Vagina (tissue), 2 donors: ENCODE measurements at regions not wholly inside any gene's neighbourhood (a gene's known extent, or its start where the extent isn't known, plus 50 kb on each side); places are given as distances from the start of the nearest gene placed in this dataset.
"Not testable (repeated sequence)": the region's sequence is repeated elsewhere in the genome, so short reads cannot be mapped to it uniquely, and the experiment has no call there.

Experiments used
- DNase-seq, 2 donors: peaks; one replicate each; pipeline ENCODE4 v3.0.0-alpha.2; 2017; ENCODE audit errors: extremely low spot score in 2 of 2
- H3K27ac ChIP-seq: fragments of 200-600 bp; sonication (generic); one replicate; pipeline ENCODE4 v1.5.1; 2019
- H3K27me3 ChIP-seq: fragments of 200-600 bp; sonication (generic); one replicate; pipeline ENCODE4 v1.5.1; 2019
- H3K36me3 ChIP-seq, 2 donors: fragments of 200-600 bp; sonication (generic); one replicate each; pipeline ENCODE4 v1.5.1; 2017 to 2019
- H3K4me1 ChIP-seq: fragments of 200-600 bp; sonication (generic); one replicate; pipeline ENCODE4 v1.5.1; 2019
- H3K4me3 ChIP-seq, 2 donors: fragments of 200-600 bp; sonication (generic); 1 replicate in 1 of 2; 2 replicates in 1 of 2; pipeline ENCODE4 v1.5.1; 2016 to 2019
- H3K9me3 ChIP-seq: fragments of 200-600 bp; sonication (generic); one replicate; pipeline ENCODE4 v1.5.1; 2019
- POLR2A ChIP-seq, 2 donors: fragments of 450-650 bp; IDR thresholded peaks; one replicate each; pipeline ENCODE4 v1.6.1; 2017; ENCODE audit warnings: antibody characterized with exemption in 2 of 2, mild to moderate bottlenecking in 2 of 2, moderate library complexity in 2 of 2
- POLR2AphosphoS5 ChIP-seq, 2 donors: sonication (generic); formaldehyde crosslinking; IDR thresholded peaks; one replicate each; pipeline ENCODE4 v1.9.0; 2017; ENCODE audit warnings: antibody characterized with exemption in 2 of 2, mild to moderate bottlenecking in 2 of 2, low read depth in 1 of 2; ENCODE audit not compliant: insufficient read depth in 1 of 2
- intact Hi-C: fragments of 100-400 bp; cut with DNase I; formaldehyde crosslinking; loops from one replicate; pipeline ENCODE4 v1.15.1; 2023
- TF ChIP-seq, protein P1 (sequence below), 3 experiments: fragments of 450-650 bp in 2 of 3; fragments of 200-600 bp in 1 of 3; sonication (generic) in 1 of 3; IDR thresholded peaks; one replicate each; pipeline ENCODE4 v1.5.1; 2017 to 2019; ENCODE audit warnings: antibody characterized with exemption in 3 of 3, mild to moderate bottlenecking in 2 of 3, moderate library complexity in 2 of 3

- no peaks in the 10 kb centered on the region for H3K4me1 ChIP-seq
- no peaks in the 10 kb centered on the region for H3K27me3 ChIP-seq
- intact Hi-C loops: no loop called here
- H3K36me3 ChIP-seq: no peaks in the 10 kb centered on the region
- no peaks in the 10 kb centered on the region for H3K9me3 ChIP-seq
- no peak overlapping the region for H3K4me3 ChIP-seq
- no peak for TF ChIP-seq POLR2A (IDR thresholded peaks at IDR 0.05)
- no peak for TF ChIP-seq POLR2AphosphoS5 (IDR thresholded peaks at IDR 0.05; ENCODE audit: insufficient read depth in 1 of 2, low read depth in 1 of 2)
- TF ChIP-seq, protein P1, sequence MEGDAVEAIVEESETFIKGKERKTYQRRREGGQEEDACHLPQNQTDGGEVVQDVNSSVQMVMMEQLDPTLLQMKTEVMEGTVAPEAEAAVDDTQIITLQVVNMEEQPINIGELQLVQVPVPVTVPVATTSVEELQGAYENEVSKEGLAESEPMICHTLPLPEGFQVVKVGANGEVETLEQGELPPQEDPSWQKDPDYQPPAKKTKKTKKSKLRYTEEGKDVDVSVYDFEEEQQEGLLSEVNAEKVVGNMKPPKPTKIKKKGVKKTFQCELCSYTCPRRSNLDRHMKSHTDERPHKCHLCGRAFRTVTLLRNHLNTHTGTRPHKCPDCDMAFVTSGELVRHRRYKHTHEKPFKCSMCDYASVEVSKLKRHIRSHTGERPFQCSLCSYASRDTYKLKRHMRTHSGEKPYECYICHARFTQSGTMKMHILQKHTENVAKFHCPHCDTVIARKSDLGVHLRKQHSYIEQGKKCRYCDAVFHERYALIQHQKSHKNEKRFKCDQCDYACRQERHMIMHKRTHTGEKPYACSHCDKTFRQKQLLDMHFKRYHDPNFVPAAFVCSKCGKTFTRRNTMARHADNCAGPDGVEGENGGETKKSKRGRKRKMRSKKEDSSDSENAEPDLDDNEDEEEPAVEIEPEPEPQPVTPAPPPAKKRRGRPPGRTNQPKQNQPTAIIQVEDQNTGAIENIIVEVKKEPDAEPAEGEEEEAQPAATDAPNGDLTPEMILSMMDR (IDR thresholded peaks at IDR 0.05): no peak
- no peak for DNase-seq
- H3K27ac ChIP-seq: no peak overlapping the region
Measured at GRCh38 chr2:103401621-103402020, 639.8 kb downstream of the TMEM182 start.

DNA sequence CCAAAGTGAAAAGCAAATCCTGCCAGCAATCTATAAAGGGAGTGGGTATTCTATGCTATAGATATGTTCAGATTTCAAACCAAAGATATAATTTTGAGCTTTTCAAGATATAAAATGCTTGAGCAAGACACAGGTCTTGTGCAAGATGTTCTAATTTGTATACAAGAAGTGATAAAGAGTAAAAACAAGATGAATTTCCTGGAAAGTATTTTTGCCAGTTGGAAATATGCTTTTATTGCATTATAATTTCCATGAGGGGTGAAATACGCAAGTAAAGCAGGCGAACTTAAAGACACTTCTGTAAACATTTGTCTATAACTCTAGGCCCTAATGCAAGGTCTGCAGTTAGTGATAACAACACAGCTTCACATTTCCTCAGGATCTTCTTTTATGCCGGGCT, 640.5 kb downstream of the TMEM182 start:
- intact Hi-C loops: no loop called here
- DNase-seq: no peak
- H3K4me3 ChIP-seq: no peak overlapping the region
- no peaks in the 10 kb centered on the region for H3K36me3 ChIP-seq
- no peaks in the 10 kb centered on the region for H3K9me3 ChIP-seq
- H3K27me3 ChIP-seq: no peaks in the 10 kb centered on the region
- H3K27ac ChIP-seq: no peak overlapping the region
- TF ChIP-seq POLR2AphosphoS5 (IDR thresholded peaks at IDR 0.05; ENCODE audit: insufficient read depth in 1 of 2, low read depth in 1 of 2): no peak
- no peak for TF ChIP-seq POLR2A (IDR thresholded peaks at IDR 0.05)
- TF ChIP-seq, protein P1 (IDR thresholded peaks at IDR 0.05): no peak
- no peaks in the 10 kb centered on the region for H3K4me1 ChIP-seq

DNA sequence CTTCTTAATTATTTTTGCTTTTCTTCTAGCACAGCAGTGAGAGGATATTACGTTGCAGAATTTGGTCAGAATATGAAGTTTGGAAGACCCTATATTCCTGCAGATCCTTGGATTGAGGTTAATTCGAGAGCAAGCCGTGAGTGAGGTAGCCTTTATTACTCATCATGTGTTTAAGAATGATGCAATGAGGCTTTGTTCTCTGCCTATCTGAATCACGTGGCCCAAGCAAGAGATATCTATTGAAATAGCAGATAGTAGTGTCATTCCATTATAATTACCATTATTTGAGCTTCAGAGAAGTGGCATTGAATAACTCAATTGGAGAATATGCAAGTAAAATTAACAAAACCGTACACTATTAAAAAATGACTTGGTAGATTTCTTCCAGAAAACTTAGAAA, 641.1 kb downstream of the TMEM182 start:
- Histone ChIP-seq H3K27me3 (no peaks in the 10 kb centered on the region), H3K36me3 (no peaks in the 10 kb centered on the region), H3K27ac (no peak overlapping the region), H3K4me3 (no peak overlapping the region), H3K4me1 (no peaks in the 10 kb centered on the region), H3K9me3 (no peaks in the 10 kb centered on the region)
- no peak for DNase-seq
- intact Hi-C loops: no loop called here
- TF ChIP-seq, protein P1 (IDR thresholded peaks at IDR 0.05): no peak
- TF ChIP-seq POLR2A (IDR thresholded peaks at IDR 0.05) (no peak), POLR2AphosphoS5 (IDR thresholded peaks at IDR 0.05; ENCODE audit: insufficient read depth in 1 of 2, low read depth in 1 of 2) (no peak)

DNA sequence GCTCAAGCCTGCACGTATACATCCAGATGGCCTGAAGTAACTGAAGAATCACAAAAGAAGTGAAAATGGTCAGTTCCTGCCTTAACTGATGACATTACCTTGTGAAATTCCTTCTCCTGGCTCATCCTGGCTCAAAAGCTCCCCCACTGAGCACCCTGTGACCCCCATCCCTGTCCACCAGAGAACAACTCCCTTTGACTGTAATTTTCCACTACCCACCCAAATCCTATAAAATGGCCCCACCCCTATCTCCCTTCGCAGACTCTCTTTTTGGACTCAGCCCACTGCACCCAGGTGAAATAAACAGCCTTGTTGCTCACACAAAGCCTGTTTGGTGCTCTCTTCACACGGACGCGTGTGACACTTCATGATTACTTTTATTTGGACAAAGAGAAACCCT, 641.6 kb downstream of the TMEM182 start:
- H3K9me3 ChIP-seq, H3K36me3 ChIP-seq, H3K4me3 ChIP-seq, DNase-seq, H3K27ac ChIP-seq, intact Hi-C loops, H3K4me1 ChIP-seq, H3K27me3 ChIP-seq: not testable (repeated sequence)

GRCh38 chr2:103410221-103410620, 648.4 kb downstream of the TMEM182 start:
- no peak overlapping the region for H3K27ac ChIP-seq
- no peaks in the 10 kb centered on the region for H3K9me3 ChIP-seq
- H3K36me3 ChIP-seq: no peaks in the 10 kb centered on the region
- TF ChIP-seq, protein P1 (IDR thresholded peaks at IDR 0.05): no peak
- no peak for TF ChIP-seq POLR2AphosphoS5 (IDR thresholded peaks at IDR 0.05; ENCODE audit: insufficient read depth in 1 of 2, low read depth in 1 of 2)
- TF ChIP-seq POLR2A (IDR thresholded peaks at IDR 0.05): no peak
- no peaks in the 10 kb centered on the region for H3K4me1 ChIP-seq
- no peak for DNase-seq
- H3K4me3 ChIP-seq: no peak overlapping the region
- H3K27me3 ChIP-seq: no peaks in the 10 kb centered on the region
- intact Hi-C loops: no loop called here

DNA sequence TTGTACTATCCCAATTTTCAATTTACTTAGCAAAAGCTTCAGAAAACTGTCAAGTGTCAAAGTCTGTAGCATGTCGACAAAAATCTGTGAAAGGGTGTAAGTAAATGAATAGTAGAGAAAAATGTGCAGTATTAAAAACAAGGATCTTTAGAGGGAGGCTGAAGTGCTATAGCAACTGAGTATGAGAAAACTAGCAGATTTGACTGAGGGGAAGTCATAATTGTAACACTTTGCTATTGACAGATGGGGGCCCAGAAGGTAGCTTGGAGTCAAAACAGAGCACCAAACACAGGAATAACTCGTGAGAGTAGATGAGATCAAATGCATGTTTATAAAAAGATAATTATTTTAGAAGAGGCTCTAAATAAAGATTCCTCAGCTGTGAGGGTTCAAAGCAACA, 657.7 kb downstream of the TMEM182 start:
- H3K4me1 ChIP-seq: no peaks in the 10 kb centered on the region
- no peaks in the 10 kb centered on the region for H3K36me3 ChIP-seq
- no peaks in the 10 kb centered on the region for H3K9me3 ChIP-seq
- intact Hi-C loops: no loop called here
- H3K4me3 ChIP-seq: no peak overlapping the region
- no peaks in the 10 kb centered on the region for H3K27me3 ChIP-seq
- no peak for DNase-seq
- H3K27ac ChIP-seq: no peak overlapping the region
- no peak for TF ChIP-seq POLR2A (IDR thresholded peaks at IDR 0.05)
- no peak for TF ChIP-seq POLR2AphosphoS5 (IDR thresholded peaks at IDR 0.05; ENCODE audit: insufficient read depth in 1 of 2, low read depth in 1 of 2)
- TF ChIP-seq, protein P1 (IDR thresholded peaks at IDR 0.05): no peak
